ENCODE measurements at regions not wholly inside any gene's neighbourhood (a gene's known extent, or its start where the extent isn't known, plus 50 kb on each side); places are given as distances from the start of the nearest gene placed in this dataset.

- Histone ChIP-seq H3K9me3 (replicated peaks) (no peaks in the 10 kb centered on the region), H3K27ac (no peak overlapping the region), H3K4me1 (no peaks in the 10 kb centered on the region), H3K4me3 (no peak overlapping the region), H3K36me3 (no peaks in the 10 kb centered on the region), H3K27me3 (no peaks in the 10 kb centered on the region)
- no peak for DNase-seq
These were observed 597.1 kb downstream of the BUD13 start for GRCh38 chr11:116175707-116176106.

GRCh38 chr11:116173941-116174911 lies 598.6 kb downstream of the BUD13 start:
- Histone ChIP-seq H3K9me3 (replicated peaks) (no peaks in the 10 kb centered on the region), H3K4me3 (no peak overlapping the region), H3K36me3 (no peaks in the 10 kb centered on the region), H3K27ac (no peak overlapping the region), H3K4me1 (no peaks in the 10 kb centered on the region), H3K27me3 (no peaks in the 10 kb centered on the region)
- peak in 1 of 2 experiments; percentile 40 for DNase-seq

- Histone ChIP-seq H3K27me3 (no peaks in the 10 kb centered on the region), H3K27ac (no peak overlapping the region), H3K4me1 (no peaks in the 10 kb centered on the region), H3K4me3 (no peak overlapping the region), H3K9me3 (replicated peaks) (no peaks in the 10 kb centered on the region), H3K36me3 (no peaks in the 10 kb centered on the region)
- DNase-seq = no peak
These were observed 599.3 kb downstream of the BUD13 start for GRCh38 chr11:116173506-116173905.

GRCh38 chr11:116172851-116173250 lies 599.9 kb downstream of the BUD13 start:
- no peak overlapping the region for H3K27ac ChIP-seq
- no peaks in the 10 kb centered on the region for H3K9me3 ChIP-seq (replicated peaks)
- H3K4me1 ChIP-seq = no peaks in the 10 kb centered on the region
- no peaks in the 10 kb centered on the region for H3K36me3 ChIP-seq
- DNase-seq = no peak
- H3K27me3 ChIP-seq = no peaks in the 10 kb centered on the region
- H3K4me3 ChIP-seq = no peak overlapping the region

- H3K27me3 ChIP-seq = no peaks in the 10 kb centered on the region
- no peaks in the 10 kb centered on the region for H3K4me1 ChIP-seq
These were observed 600.6 kb downstream of the BUD13 start for GRCh38 chr11:116172156-116172555.

GRCh38 chr11:116171271-116172140 lies 601.3 kb downstream of the BUD13 start:
- DNase-seq = no peak
- H3K27me3 ChIP-seq = no peaks in the 10 kb centered on the region

More at GRCh38 chr11:116172156-116172555, 600.6 kb downstream of the BUD13 start:
- Histone ChIP-seq H3K36me3 (no peaks in the 10 kb centered on the region), H3K4me3 (no peak overlapping the region), H3K9me3 (replicated peaks) (no peaks in the 10 kb centered on the region), H3K27ac (no peak overlapping the region)
- no peak for DNase-seq

GRCh38 chr11:116170526-116171120 lies 602.2 kb downstream of the BUD13 start:
- DNase-seq = no peak
- H3K27ac ChIP-seq = no peak overlapping the region
- H3K4me1 ChIP-seq = no peaks in the 10 kb centered on the region
- H3K36me3 ChIP-seq = no peaks in the 10 kb centered on the region
- no peaks in the 10 kb centered on the region for H3K27me3 ChIP-seq
- no peak overlapping the region for H3K4me3 ChIP-seq
- no peaks in the 10 kb centered on the region for H3K9me3 ChIP-seq (replicated peaks)

More at GRCh38 chr11:116171271-116172140, 601.3 kb downstream of the BUD13 start:
- Histone ChIP-seq H3K4me3 (no peak overlapping the region), H3K9me3 (replicated peaks) (no peaks in the 10 kb centered on the region), H3K4me1 (no peaks in the 10 kb centered on the region), H3K36me3 (no peaks in the 10 kb centered on the region), H3K27ac (no peak overlapping the region)

GRCh38 chr11:116169776-116170175 lies 603.0 kb downstream of the BUD13 start:
- Histone ChIP-seq H3K27me3 (no peaks in the 10 kb centered on the region), H3K9me3 (replicated peaks) (no peaks in the 10 kb centered on the region), H3K27ac (no peak overlapping the region), H3K4me1 (no peaks in the 10 kb centered on the region), H3K36me3 (no peaks in the 10 kb centered on the region), H3K4me3 (no peak overlapping the region)
- DNase-seq = no peak

GRCh38 chr11:116168459-116168787 lies 604.4 kb downstream of the BUD13 start:
- no peak overlapping the region for H3K27ac ChIP-seq
- no peaks in the 10 kb centered on the region for H3K36me3 ChIP-seq
- H3K9me3 ChIP-seq (replicated peaks) = no peaks in the 10 kb centered on the region
- H3K27me3 ChIP-seq = no peaks in the 10 kb centered on the region
- H3K4me1 ChIP-seq = no peaks in the 10 kb centered on the region
- no peak for DNase-seq
- no peak overlapping the region for H3K4me3 ChIP-seq

- no peak for DNase-seq
- H3K4me3 ChIP-seq = no peak overlapping the region
- no peaks in the 10 kb centered on the region for H3K27me3 ChIP-seq
- no peaks in the 10 kb centered on the region for H3K36me3 ChIP-seq
- H3K27ac ChIP-seq = no peak overlapping the region
- no peaks in the 10 kb centered on the region for H3K4me1 ChIP-seq
- H3K9me3 ChIP-seq (replicated peaks) = no peaks in the 10 kb centered on the region
These were observed 604.9 kb downstream of the BUD13 start for GRCh38 chr11:116167706-116168458.

- no peaks in the 10 kb centered on the region for H3K4me1 ChIP-seq
- H3K36me3 ChIP-seq = no peaks in the 10 kb centered on the region
- no peak for DNase-seq
- H3K9me3 ChIP-seq (replicated peaks) = no peaks in the 10 kb centered on the region
- H3K27ac ChIP-seq = no peak overlapping the region
- no peak overlapping the region for H3K4me3 ChIP-seq
- H3K27me3 ChIP-seq = no peaks in the 10 kb centered on the region
These were observed 606.0 kb downstream of the BUD13 start for GRCh38 chr11:116166573-116167465.

GRCh38 chr11:116164843-116165242 lies 607.9 kb downstream of the BUD13 start:
- H3K36me3 ChIP-seq = no peaks in the 10 kb centered on the region
- no peaks in the 10 kb centered on the region for H3K4me1 ChIP-seq
- no peak overlapping the region for H3K4me3 ChIP-seq
- no peak for DNase-seq
- no peak overlapping the region for H3K27ac ChIP-seq
- H3K27me3 ChIP-seq = no peaks in the 10 kb centered on the region
- no peaks in the 10 kb centered on the region for H3K9me3 ChIP-seq (replicated peaks)

- Histone ChIP-seq H3K27me3 (no peaks in the 10 kb centered on the region), H3K9me3 (replicated peaks) (no peaks in the 10 kb centered on the region), H3K36me3 (no peaks in the 10 kb centered on the region), H3K27ac (no peak overlapping the region), H3K4me1 (no peaks in the 10 kb centered on the region), H3K4me3 (no peak overlapping the region)
- DNase-seq = no peak
These were observed 609.9 kb downstream of the BUD13 start for GRCh38 chr11:116162886-116163230.

All from SJCRH30 (cell line).